GM19043 (cell line): ENCODE measurements at regions not wholly inside any gene's neighbourhood (a gene's known extent, or its start where the extent isn't known, plus 50 kb on each side); places are given as distances from the start of the nearest gene placed in this dataset.

Experiments used
- ATAC-seq: cut with Tn5 transposase; IDR thresholded peaks from one replicate; pipeline ENCODE4 v1.9.1; 2021; ENCODE audit warnings: low read depth; ENCODE audit not compliant: unreplicated experiment

DNA sequence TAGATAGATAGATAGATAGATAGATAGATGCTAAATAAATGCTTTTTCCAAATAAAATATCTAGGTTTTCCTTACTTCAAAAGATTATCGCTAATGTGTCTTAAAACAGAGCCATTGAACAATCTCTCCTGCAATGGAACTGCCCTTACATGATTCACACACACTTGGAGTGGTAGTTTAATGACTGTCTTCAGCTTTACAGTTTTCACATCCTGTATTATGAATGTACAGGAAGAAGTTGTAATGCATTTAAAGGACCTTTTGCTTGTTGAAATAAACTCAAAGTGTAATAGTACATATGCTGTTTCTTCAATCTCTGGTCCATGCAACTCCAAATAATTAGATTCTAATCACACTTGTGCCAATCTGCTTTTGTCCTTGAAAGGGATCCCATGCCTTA lies 797.6 kb upstream of the CDH2 start:
- no peak for ATAC-seq

DNA sequence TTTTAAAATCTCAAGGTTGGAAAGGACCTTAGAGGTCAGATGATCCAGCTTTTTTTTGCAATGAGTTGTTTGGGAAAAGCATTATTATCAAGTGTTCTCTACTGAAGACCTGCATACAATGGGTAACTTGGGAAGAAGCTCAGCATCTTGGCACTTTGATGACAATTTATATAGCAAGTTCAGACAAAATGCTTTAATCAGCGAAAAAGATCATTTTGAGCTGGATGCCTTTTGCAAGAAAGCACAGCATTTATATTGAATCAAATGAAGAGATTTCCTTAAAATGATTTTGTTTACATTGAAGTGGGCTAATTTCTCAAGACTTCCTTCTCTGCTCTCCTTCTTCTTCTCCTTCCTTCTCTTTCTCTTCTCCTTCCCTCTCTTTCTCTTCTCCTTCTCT lies 796.4 kb upstream of the CDH2 start:
- ATAC-seq: no peak

DNA sequence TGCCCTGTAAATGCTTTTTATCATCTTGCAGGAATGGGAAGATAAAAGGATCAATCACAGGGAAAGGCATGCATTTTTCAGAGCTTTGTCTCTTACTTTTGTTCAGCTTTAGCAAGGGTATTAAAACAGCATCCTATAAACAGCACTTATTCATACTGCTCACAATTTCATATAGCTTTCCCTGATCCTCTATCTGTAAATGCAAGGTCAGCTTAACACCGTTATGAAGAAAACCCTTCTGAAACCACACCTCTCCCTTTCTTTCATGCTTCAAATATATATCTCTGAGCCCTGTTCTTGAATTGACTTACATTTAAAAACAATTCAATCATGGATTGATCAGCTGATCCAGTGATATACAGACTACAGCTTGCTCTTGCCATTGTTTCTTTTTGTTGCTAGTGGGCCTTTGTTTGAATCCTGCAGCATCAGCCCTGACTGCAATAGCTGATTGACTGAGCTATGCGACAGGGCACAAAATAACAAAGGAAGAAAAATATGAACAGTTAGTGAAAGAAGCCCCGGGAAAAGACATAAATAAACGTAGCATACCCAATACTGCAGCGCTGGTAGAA lies 795.5 kb upstream of the CDH2 start:
- ATAC-seq: no peak

DNA sequence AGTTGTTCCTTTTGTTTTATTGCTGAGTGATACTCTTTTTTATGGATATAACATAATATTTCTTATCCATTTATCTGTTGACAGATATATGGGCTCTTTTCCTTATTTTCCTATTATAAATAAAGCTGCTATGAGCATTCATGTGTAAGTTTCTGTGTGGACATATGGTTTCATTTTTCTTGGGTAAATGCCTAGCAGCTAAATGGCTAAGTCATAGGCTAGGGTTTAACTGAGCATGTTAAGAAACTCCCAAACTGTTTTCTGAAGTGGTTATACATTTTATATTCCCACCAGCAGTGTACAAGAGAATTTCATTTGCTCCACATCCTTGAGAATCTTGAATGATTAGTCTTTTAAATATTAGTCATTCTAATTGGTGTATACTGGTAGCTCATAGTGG lies 786.6 kb upstream of the CDH2 start:
- no peak for ATAC-seq

DNA sequence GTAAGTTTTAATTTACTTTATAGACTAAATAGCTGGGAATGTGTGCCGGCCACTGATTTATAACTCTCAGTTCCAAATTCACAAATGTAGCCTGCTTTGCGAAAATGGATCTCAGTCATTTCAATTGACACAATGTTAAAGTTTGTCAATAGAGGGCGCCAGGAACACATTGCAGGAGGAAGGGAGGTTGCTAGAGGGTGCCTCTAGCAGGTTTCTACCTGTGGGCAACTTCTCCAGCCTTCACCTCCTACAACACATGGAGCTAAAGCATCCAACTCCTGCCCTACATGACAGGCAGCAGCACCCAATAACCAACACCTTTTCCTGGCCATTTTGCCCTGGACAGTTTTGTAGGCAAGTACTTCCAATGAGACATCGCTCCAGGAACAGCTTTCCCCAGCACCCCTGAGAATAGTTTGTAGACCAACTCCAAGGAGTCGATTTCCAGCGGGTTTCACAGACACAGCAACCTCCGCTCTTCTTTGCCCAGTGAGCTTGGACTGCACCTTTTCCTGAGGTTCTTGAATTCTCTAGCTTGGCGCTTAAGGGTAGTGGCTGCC lies 784.8 kb upstream of the CDH2 start:
- ATAC-seq: no peak

DNA sequence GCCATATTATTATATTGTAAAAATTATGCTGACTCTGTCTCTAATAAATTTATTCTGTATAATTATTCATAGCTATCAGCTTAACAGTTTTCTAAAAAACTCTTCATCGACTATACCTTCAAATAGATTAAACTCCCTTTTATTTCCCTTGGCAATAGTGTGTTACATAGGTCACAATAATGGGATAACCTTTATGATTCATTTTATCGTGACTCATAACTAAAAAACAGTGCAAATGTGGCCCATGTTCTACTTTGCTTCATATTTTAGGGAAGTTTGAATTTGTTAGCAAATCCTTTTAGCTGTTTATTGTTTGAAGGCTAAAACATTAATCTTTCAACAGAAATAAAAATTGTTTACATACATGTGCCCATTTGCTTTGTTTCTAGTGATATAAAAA lies 783.2 kb upstream of the CDH2 start:
- no peak for ATAC-seq

DNA sequence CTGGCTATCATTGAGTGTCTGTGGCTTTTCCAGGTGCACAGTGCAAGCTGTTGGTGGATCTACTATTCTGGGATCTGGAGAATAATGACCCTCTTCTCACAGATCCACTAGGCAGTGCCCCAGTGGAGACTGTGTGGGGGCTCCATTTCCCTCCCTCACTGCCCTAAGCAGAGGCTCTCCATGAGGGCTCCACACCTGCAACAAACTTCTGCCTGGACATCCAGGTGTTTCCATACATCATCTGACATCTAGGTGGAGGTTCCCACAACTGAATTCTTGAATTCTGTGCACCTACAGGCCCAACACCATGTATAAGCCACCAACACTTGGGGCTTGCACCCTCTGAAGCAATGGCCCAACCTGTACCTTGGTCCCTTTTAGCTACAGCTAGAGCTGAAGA lies 775.4 kb upstream of the CDH2 start:
- no peak for ATAC-seq

DNA sequence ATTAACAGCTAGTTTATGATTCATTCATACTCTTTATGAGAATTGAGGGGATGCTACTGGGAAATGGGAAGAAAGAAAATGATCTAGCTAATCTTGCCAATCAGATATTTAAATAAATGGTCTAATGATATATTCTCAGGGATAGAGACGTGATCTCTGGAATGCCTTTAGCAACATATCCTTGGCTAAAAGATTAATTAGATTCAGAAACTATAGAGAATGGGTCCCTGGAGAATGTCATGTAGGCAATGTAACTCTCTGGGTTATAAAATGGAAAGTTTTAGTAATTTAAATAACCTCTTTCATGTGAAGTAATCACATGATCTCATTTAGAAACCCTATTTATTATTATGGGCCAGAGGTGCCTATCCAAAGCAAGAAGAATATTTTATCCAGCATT lies 771.0 kb upstream of the CDH2 start:
- ATAC-seq: no peak

DNA sequence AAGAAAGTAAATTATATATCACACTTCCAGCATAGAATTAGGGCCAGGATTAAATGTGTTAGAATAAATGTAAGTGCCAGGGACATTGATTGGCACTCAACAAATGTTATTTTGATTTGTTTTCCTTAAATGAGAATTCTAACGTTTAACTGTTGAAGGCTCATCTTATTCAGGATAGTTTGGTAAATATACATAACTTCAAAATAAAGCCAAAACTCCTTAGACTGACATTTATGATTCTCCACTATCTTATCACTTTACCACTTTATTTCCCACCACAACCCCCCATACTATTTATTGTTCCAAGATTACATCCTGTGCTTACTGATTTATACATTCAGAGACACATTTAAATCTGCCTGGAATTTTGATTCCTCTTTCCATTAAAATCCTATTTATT lies 769.5 kb upstream of the CDH2 start:
- ATAC-seq: no peak

DNA sequence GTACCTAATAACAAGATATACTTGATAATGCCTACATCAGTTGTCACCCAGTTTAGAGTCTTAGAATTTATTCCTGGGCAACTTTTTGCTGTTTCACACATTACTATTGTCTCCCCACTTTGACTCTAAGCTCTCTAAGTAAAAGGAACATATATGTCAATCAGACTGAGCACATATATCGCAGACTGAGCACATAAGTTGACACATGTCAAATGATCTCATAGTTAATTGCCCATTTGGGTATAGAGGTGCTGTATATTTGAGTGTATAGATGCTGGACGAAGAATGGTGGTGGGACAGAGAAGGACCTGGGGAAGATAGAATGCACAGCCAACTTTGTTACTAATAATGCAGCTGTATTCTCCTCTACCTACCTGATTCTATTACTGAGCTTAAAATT lies 746.0 kb upstream of the CDH2 start:
- no peak for ATAC-seq

DNA sequence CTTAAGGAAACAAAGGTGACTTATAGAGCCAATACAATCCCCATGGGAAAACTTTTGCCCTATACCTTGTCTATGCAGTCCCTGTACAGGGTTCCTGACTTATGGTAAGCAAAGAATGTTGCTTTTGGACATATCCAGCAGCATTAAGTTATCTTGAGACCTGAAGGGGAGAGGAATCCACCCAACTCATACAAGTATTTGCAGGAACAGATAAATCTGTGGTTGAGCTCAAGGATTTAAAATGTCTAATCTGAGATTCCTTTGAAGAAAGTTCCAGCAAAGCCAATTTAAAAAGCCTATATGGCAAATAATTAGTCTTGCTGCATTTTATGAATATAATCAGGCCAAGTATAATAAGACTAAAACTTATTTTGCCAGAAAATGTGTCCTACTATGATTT lies 739.5 kb upstream of the CDH2 start:
- ATAC-seq: no peak

DNA sequence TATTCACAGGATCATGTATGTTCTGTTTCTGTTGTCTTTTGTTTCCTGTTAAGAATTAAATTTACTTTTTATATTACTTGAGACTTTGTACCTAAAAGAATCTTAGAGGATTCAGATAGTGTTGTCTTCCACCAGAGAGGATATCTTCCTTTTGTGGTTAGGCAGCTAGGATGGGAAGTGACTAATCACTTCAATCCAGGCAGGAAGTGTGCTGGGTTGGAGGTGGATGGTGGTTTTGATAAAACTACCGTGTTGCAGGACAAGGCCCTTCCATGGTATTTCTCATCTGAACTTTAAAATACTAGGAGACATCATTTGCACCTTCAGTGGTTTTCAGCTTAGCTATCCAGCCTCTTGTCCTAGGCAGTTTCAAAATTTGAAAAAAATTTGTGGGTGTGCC lies 728.6 kb upstream of the CDH2 start:
- no peak for ATAC-seq

DNA sequence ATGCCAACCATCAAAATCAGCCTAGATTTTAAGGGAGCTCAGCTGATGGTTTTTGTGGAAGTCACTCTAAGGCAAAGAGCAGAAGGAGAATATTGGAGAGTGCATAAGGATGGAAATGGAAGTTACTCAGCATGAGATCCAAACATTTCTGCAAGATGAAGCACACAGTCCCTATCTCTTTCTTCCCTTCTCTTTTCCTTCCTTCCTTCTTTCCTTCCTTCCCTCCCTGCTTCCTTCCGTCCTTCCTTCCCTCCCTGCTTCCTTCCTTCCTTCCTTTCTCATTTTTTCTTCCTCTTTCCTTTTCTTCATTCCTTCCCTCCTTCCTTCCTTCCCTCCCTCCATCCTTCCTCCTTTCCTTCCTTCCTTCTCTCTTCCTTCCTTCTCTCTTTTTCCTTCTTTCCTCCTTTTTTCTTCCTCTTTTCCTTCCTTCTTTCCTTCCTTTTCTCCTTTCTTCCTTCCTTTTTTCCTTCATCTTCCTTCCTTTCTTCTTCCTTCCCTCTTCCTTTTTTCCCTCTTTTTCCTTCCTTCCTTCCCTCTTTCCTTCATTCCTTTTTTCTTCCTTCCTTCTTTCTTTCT lies 727.9 kb upstream of the CDH2 start:
- no peak for ATAC-seq

DNA sequence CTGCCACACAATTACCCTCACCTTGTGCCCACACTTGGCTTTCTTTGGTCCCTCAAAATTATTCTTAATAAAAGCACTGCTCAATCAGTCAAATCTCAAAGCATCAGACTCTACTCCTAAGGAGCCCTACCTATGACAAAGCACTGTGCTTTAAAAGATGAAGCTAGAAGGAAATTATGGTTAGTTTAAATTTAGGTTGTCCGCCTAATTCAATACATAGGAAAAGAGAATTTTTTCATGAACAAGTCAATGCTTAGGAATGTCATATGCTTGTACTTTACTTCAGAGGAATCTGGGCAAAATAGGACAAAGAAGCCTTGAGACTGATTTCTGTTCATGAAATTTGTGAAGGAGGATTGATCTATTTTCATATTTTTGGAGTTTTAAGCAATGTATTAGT lies 726.4 kb upstream of the CDH2 start:
- no peak for ATAC-seq

DNA sequence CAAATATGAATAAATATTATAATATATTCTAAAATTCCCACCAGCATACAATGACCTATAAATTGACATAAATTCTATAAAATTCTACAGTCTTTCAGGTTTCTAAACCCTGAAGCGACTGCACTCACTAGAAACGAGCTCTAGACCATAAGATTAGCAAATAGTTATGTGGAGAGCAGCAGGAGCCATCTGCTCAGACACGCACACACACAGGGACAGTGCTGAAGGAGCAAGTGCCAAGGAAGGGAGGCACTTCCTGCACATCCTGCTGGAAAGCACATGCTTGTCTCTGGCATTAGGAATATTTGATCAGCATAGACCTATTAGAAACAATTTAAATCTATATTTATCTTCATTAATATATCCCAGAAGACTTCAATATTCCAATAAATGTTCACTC lies 713.9 kb upstream of the CDH2 start:
- no peak for ATAC-seq

DNA sequence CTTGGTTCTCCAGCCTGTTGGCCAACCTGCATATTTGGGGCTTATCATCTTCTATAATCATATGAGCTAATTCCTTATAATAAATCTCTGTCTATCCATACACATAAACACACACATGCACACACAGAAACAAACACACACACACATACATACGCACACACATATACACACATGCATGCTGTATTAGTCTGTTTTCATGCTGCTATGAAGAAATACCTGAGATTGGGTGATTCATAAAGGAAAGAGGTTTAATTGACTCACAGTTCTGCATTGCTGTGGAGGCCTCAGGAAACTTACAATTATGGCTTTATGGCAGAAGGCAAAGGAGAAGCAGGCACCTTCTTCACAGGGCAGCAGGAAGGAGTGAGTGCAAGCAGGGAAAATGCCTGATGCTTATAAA lies 707.4 kb upstream of the CDH2 start:
- no peak for ATAC-seq

DNA sequence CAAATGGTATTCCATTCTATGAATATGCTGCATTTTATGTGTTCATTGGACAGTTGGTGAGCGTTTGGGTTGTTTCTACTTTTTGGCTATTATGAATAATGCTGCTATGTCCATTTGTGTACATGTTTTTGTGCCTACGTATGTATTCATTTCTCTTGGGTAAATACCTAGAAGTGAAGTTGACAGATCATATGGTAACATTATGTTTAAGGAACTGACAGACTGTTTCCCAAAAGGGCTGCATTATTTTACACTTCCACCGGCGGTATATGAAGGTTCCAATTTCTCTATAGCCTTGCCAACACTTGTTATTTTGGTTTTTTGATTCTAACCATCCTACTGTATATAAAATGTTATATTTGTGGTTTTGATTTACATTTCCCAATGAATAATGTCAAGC lies 703.9 kb upstream of the CDH2 start:
- no peak for ATAC-seq

DNA sequence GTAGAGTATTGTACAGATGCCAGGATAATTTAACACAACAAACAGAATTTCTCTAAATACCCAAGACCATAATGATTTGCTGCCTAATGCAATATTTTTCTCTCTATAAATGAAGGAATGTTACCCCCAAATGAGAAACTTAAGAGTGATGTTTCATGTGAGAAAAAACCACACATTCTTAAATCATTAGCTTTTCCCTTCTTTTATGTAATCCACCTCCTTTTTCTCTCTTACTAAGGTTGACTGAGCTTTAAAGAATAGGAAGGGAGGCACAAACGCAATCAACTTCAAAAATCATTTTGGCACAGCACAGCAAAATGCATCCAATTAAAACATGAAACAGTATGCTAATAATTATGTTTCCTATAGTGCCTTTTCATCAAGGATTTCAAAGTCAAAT lies 698.1 kb upstream of the CDH2 start:
- ATAC-seq: no peak

DNA sequence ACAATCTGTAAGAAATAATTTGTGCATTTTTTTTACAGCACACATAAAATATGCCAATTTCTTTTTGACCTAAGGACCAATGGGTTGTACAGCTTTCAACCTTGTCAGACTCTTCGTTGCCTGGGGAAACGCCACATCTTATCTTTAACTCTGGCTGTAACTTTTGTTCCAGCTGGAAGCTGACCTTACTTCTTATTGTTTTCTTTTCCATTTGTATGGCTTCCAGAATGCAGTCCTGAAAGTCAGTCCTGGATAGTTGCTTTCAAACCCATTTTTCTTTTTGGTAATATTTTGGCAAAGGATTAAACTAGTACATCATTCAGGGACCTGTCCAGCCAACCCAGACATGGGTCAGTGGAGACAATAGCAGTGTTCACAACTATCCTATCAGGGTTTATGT lies 686.5 kb upstream of the CDH2 start:
- ATAC-seq: no peak

DNA sequence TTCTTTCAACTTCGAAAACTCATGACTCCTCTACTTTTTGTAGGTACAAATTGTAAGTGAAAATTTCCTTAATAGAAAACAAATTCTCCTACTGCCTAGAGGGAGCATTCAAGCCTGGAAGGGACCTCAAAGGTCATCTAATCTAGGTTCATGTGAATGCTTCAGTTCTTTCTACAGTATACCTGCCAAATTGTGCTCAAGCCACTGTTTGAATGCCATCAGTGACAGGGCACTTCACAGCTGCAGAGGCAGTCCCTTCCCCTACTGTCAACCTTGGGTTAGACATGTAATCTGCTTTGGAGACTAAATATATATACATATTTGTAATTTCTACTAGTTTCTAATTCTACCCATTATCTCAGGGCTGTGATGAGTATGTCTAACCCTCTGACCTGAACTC lies 681.3 kb upstream of the CDH2 start:
- no peak for ATAC-seq

DNA sequence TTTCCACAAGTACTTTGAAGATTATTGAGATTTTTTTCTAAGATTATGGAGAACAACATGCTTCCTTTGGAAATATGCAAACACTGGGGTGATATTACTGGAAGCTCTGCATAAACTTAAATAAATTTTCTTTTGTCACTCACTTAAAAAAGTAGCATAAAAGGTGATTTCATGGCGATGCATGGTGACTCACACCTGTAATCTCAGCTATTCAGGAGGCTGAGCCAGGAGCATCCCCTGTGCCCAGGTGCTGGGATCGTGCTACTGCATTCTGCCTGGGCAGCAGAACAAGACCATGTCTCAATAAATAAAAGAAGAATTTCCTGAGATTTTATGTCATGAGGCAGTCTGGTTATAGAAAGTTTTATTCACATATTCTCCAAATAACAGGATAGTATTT lies 679.1 kb upstream of the CDH2 start:
- ATAC-seq: no peak

DNA sequence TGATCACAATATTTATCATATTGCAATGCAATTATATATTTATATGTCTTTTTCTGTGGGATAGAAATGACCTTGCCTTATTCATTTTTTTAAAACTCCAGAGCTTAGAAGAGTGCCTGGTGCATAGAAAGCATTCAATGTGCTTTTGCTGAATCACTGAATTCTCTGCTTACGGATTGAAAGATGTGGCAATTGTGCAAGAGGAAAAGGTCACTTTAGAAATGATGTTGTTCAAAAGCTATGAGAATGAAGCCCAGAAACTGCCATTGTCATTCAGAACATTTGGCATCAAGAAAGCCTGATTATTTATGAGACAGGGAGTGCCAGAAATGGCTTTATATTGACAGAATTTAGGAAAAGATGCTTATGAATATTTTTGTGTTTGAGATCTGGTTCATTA lies 678.6 kb upstream of the CDH2 start:
- no peak for ATAC-seq

DNA sequence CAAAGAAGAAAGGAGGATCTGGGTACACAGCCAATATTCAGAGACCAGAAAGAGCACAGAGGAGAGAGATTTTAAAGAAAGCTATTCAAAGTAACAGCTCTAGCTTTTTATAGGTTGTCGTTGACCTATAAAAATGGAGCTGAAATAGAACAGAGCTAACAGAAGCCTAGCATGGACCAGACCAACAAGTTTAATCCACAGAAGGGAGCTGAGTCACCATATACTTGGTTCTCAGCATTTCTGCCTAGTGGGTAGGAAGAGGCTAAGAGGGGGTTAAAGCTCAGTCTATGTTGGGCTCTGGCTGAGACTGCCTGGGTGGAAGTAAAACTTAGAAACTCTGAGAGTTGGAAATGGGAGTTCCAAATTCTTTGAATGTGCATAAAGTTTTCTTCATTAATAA lies 678.0 kb upstream of the CDH2 start:
- no peak for ATAC-seq
